PC-3 (cell line): ENCODE measurements at regions not wholly inside any gene's neighbourhood (a gene's known extent, or its start where the extent isn't known, plus 50 kb on each side); places are given as distances from the start of the nearest gene placed in this dataset.

Experiments
- EZH2 ChIP-seq: fragments of 300-600 bp; sonication (generic); IDR thresholded peaks from one replicate; pipeline ENCODE4 v1.6.1; 2017; ENCODE audit warnings: antibody characterized with exemption, mild to moderate bottlenecking, low read length; ENCODE audit not compliant: unreplicated experiment
- EZH2phosphoT487 ChIP-seq: fragments of 300-600 bp; sonication (generic); IDR thresholded peaks from 2 replicates; pipeline ENCODE4 v1.6.1; 2018; ENCODE audit warnings: mild to moderate bottlenecking, antibody characterized with exemption, low read length, borderline replicate concordance
- TF ChIP-seq, protein P1 (sequence below): fragments of 300-600 bp; sonication (generic); conservative IDR thresholded peaks from 2 replicates; pipeline ENCODE4 v1.5.1; 2017; ENCODE audit warnings: antibody characterized with exemption, low read depth, mild to moderate bottlenecking, low read length

DNA sequence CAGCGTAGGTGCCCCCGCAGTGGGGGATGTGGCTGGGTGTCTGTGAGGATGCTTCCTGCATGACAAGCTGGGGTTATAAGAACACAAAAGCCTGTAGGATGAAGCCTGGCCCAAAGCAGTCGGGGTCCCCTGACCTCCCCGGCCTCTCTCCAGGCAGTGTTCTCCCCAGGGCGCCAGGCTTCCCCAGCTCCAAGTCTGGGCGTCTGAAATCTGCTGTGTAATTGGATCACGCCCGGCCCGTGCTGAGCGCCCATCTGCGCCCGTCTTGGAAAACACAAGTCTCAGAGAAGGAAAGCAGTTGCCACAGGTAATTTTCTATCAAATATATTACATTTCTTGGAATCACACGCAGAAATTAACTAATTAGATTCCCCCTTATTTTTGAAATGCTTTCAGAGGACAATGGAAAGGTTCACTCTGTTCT is 233.3 kb downstream of the CTTN start:
- TF ChIP-seq, protein P1, sequence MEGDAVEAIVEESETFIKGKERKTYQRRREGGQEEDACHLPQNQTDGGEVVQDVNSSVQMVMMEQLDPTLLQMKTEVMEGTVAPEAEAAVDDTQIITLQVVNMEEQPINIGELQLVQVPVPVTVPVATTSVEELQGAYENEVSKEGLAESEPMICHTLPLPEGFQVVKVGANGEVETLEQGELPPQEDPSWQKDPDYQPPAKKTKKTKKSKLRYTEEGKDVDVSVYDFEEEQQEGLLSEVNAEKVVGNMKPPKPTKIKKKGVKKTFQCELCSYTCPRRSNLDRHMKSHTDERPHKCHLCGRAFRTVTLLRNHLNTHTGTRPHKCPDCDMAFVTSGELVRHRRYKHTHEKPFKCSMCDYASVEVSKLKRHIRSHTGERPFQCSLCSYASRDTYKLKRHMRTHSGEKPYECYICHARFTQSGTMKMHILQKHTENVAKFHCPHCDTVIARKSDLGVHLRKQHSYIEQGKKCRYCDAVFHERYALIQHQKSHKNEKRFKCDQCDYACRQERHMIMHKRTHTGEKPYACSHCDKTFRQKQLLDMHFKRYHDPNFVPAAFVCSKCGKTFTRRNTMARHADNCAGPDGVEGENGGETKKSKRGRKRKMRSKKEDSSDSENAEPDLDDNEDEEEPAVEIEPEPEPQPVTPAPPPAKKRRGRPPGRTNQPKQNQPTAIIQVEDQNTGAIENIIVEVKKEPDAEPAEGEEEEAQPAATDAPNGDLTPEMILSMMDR = no peak
- TF ChIP-seq EZH2 (no peak), EZH2phosphoT487 (no peak)
